Mesendoderm (in vitro differentiated cells): ENCODE measurements at regions not wholly inside any gene's neighbourhood (a gene's known extent, or its start where the extent isn't known, plus 50 kb on each side); places are given as distances from the start of the nearest gene placed in this dataset.

Experiments
- DNase-seq: peaks from one replicate; pipeline ENCODE4 v3.0.0; 2013
- H2AK5ac ChIP-seq: 2 replicates; pipeline ENCODE4 v1.6.1; 2013; ENCODE audit warnings: low read length, inconsistent platforms
- H2BK120ac ChIP-seq: 2 replicates; pipeline ENCODE4 v1.6.1; 2013; ENCODE audit warnings: low read depth, mild to moderate bottlenecking, low read length, moderate library complexity, mixed read lengths
- H2BK15ac ChIP-seq: replicated peaks from 2 replicates; pipeline ENCODE4 v1.6.1; 2013; ENCODE audit warnings: low read depth, mild to moderate bottlenecking, moderate library complexity
- H2BK5ac ChIP-seq: 2 replicates; pipeline ENCODE4 v1.6.1; 2013; ENCODE audit warnings: low read length, inconsistent platforms
- H3K18ac ChIP-seq: 2 replicates; pipeline ENCODE4 v1.6.1; 2013; ENCODE audit warnings: mild to moderate bottlenecking, low read length, mixed read lengths
- H3K23ac ChIP-seq: one replicate; pipeline ENCODE4 v1.6.1; 2013; ENCODE audit warnings: low read length
- H3K27ac ChIP-seq: 2 replicates; pipeline ENCODE4 v1.5.1; 2013; ENCODE audit warnings: low read depth, mild to moderate bottlenecking, inconsistent platforms, low read length, moderate library complexity
- H3K27me3 ChIP-seq: 2 replicates; pipeline ENCODE4 v1.6.1; 2013; ENCODE audit warnings: low read length, control low read depth, mild to moderate bottlenecking, inconsistent platforms; ENCODE audit not compliant: insufficient read depth, poor library complexity
- H3K36me3 ChIP-seq: 2 replicates; pipeline ENCODE4 v1.6.1; 2013; ENCODE audit warnings: low read length, inconsistent platforms; ENCODE audit not compliant: control insufficient read depth, insufficient read depth
- H3K4ac ChIP-seq: one replicate; pipeline ENCODE4 v1.6.1; 2013; ENCODE audit warnings: low read depth, mild to moderate bottlenecking, low read length, moderate library complexity
- H3K4me1 ChIP-seq: 2 replicates; pipeline ENCODE4 v1.6.1; 2013; ENCODE audit warnings: low read depth, low read length, inconsistent platforms; ENCODE audit not compliant: control insufficient read depth
- H3K4me2 ChIP-seq: 2 replicates; pipeline ENCODE4 v1.6.1; 2013; ENCODE audit warnings: low read length
- H3K4me3 ChIP-seq: 2 replicates; pipeline ENCODE4 v1.5.1; 2013; ENCODE audit warnings: mild to moderate bottlenecking, low read length
- H3K56ac ChIP-seq: one replicate; pipeline ENCODE4 v1.6.1; 2013; ENCODE audit warnings: low read length
- H3K79me1 ChIP-seq: 2 replicates; pipeline ENCODE4 v1.6.1; 2013; ENCODE audit warnings: low read length, inconsistent platforms
- H3K79me2 ChIP-seq: 2 replicates; pipeline ENCODE4 v1.6.1; 2013; ENCODE audit warnings: mild to moderate bottlenecking, low read length; ENCODE audit not compliant: control insufficient read depth, insufficient read depth
- H3K9ac ChIP-seq: 2 replicates; pipeline ENCODE4 v1.6.1; 2013; ENCODE audit warnings: low read length, inconsistent platforms
- H4K5ac ChIP-seq: one replicate; pipeline ENCODE4 v1.6.1; 2013; ENCODE audit warnings: low read length
- H4K8ac ChIP-seq: one replicate; pipeline ENCODE4 v1.6.1; 2013; ENCODE audit warnings: low read depth, mild to moderate bottlenecking, control low read depth, low read length, moderate library complexity
- WGBS: extraction: QIAGEN DNeasy Blood & Tissue Kit; methylation state at CpG from one replicate; pipeline ENCODE4 v1.1.7; 2013; ENCODE audit warnings: low lambda C conversion rate, missing lambda C conversion rate; ENCODE audit not compliant: insufficient coverage; ENCODE audit errors: extremely low coverage; 5-methylcytosine and 5-hydroxymethylcytosine counted together

DNA sequence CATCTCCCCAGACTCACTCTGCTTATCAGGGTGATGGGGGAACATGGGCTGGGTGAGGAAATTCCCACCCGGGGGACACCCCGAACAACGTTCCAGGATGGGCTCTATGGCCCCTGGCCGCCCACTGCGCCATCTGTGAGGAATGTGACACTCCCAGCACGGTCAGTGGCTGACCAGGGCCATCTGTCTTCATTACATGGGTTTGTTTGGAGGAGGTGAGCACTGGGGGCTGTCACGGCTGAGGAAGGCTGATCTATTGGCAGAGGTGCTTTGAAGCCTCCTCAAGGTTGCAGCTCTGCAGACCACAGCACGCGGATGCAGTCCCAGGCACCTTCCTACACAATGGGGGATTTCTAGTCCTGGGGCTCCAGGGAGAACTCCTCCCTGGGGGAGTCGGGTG lies 214.1 kb upstream of the FOXF1 start:
- Histone ChIP-seq H3K4me1 (peaks cover 10% of the 10 kb centered on the region), H3K18ac (no peak overlapping the region), H3K56ac (peak overlapping the region; percentile 5), H2BK15ac (no peak overlapping the region), H2AK5ac (no peak overlapping the region), H3K9ac (no peak overlapping the region), H2BK5ac (no peak overlapping the region), H3K36me3 (no peaks in the 10 kb centered on the region), H3K4me2 (no peak overlapping the region), H3K23ac (no peak overlapping the region), H3K79me1 (no peaks in the 10 kb centered on the region), H2BK120ac (no peak overlapping the region), H3K4me3 (no peak overlapping the region), H4K5ac (no peak overlapping the region), H3K27ac (no peak overlapping the region), H4K8ac (no peak overlapping the region), H3K79me2 (no peaks in the 10 kb centered on the region), H3K4ac (no peak overlapping the region), H3K27me3 (no peaks in the 10 kb centered on the region)
- no CpG with 5 or more reads among the region's 10 CpGs for WGBS
- no peak for DNase-seq

DNA sequence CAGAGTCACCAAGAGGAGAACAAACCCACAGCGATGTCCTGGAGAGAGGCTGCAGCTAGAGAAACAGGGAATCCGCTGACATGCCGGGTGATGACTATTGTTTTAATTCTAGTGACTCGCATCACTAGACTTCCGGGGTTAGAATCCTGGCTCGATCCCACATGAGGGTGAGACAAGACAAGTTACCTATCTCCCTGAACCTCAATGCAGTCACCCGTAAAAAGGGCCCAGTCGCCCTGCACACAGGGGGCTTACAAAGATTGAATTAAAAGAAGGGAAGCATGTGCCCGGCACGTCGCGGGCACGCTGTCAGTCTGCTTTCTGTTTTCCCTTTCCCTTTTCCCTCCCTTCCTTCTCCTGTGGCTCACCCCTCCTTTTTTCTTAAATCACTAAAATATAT lies 212.9 kb upstream of the FOXF1 start:
- Histone ChIP-seq H3K36me3 (no peaks in the 10 kb centered on the region), H3K56ac (peak overlapping the region; percentile 27), H3K27me3 (no peaks in the 10 kb centered on the region), H4K5ac (no peak overlapping the region), H3K4me1 (peaks cover 10% of the 10 kb centered on the region), H3K79me2 (no peaks in the 10 kb centered on the region), H2AK5ac (no peak overlapping the region), H3K79me1 (no peaks in the 10 kb centered on the region), H2BK5ac (no peak overlapping the region), H3K23ac (no peak overlapping the region), H3K4me3 (no peak overlapping the region), H3K4me2 (no peak overlapping the region), H2BK120ac (no peak overlapping the region), H3K4ac (no peak overlapping the region), H3K18ac (no peak overlapping the region), H4K8ac (no peak overlapping the region), H3K9ac (no peak overlapping the region), H3K27ac (no peak overlapping the region), H2BK15ac (no peak overlapping the region)
- whole genome bisulfite sequencing, result no CpG with 5 or more reads among the region's 13 CpGs
- DNase-seq, result no peak

DNA sequence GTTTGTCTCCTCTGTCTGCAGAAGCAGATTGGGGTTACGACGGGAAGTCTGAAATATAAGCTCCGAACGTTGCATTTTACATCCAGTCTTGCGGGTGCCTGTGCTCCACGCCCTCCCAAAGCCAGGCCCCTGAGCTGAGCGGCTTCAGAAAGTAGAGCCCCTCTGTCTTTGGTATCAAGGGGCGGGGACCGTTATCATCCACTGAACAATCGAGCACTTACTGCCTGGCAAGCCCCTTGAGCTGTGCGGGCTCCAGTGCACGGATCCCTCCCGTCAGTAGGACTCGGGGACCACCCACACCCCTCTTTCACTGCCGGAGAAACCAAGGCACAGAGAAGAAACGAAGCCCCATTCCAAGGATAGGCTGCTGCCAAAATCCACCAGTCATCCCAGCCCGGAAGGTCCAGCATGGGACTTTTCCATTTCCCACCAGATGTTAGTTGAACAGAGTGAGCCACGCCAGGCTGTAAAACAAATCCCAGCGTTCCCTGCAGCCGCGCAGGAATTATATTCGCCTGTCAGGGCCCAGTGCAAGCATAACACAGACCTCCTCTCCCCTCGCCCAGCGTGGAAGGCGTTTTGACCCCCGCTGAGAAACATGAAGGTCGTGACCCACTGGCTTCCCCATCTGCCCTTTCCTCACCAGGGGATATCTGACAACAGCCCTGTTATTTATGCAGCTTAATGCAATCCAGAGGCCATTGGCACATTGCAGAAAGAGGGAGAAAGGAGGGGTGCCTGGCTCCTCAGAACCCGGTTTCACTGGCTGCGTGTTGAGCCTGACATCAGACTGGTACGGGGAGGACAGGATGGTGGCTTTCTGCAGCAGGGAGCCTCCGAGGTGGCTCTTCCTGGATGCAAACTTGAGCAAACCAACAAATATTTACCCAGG lies 212.2 kb upstream of the FOXF1 start:
- no peak overlapping the region for H2BK15ac ChIP-seq
- no peaks in the 10 kb centered on the region for H3K79me2 ChIP-seq
- no peak overlapping the region for H3K9ac ChIP-seq
- no peak overlapping the region for H3K23ac ChIP-seq
- no peak overlapping the region for H4K8ac ChIP-seq
- no peaks in the 10 kb centered on the region for H3K27me3 ChIP-seq
- no peak overlapping the region for H2BK120ac ChIP-seq
- no peak overlapping the region for H4K5ac ChIP-seq
- no peak overlapping the region for H3K4ac ChIP-seq
- no peak overlapping the region for H2AK5ac ChIP-seq
- no peak overlapping the region for H3K56ac ChIP-seq
- DNase-seq, result no peak
- WGBS, result no CpG with 5 or more reads among the region's 31 CpGs
- peaks cover 10% of the 10 kb centered on the region for H3K4me1 ChIP-seq
- H3K27ac ChIP-seq, result no peak overlapping the region
- H2BK5ac ChIP-seq, result no peak overlapping the region
- no peak overlapping the region for H3K4me2 ChIP-seq
- no peak overlapping the region for H3K18ac ChIP-seq
- H3K36me3 ChIP-seq, result no peaks in the 10 kb centered on the region
- no peaks in the 10 kb centered on the region for H3K79me1 ChIP-seq
- H3K4me3 ChIP-seq, result no peak overlapping the region

DNA sequence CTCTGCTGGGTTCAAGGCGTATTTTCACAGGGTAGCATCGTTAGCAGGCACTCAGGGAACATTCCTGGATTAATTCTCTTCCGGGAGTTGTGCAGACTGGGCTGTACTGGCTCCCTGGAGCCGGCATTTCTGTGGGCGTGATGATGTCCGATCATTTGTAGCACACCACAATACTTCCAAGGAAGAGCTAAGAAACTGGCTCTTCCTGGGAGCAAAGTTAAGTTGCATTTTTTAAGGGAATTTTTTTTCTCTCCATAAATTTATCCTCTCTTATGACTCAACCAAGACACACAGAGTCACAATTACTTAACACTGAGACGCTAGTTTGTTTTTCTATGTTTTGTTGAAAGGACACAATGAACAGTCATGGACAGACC lies 211.6 kb upstream of the FOXF1 start:
- Histone ChIP-seq H4K8ac (no peak overlapping the region), H3K79me1 (no peaks in the 10 kb centered on the region), H3K9ac (no peak overlapping the region), H3K27me3 (no peaks in the 10 kb centered on the region), H2AK5ac (peak overlapping the region; percentile 45), H3K4me3 (no peak overlapping the region), H3K27ac (no peak overlapping the region), H3K4me2 (no peak overlapping the region), H3K79me2 (no peaks in the 10 kb centered on the region), H2BK5ac (no peak overlapping the region), H3K56ac (no peak overlapping the region), H3K23ac (no peak overlapping the region), H2BK15ac (no peak overlapping the region), H3K4me1 (peaks cover 10% of the 10 kb centered on the region), H3K18ac (no peak overlapping the region), H4K5ac (no peak overlapping the region), H3K36me3 (no peaks in the 10 kb centered on the region), H2BK120ac (no peak overlapping the region), H3K4ac (no peak overlapping the region)
- DNase-seq, result no peak
- whole genome bisulfite sequencing, result no CpG with 5 or more reads among the region's 7 CpGs

DNA sequence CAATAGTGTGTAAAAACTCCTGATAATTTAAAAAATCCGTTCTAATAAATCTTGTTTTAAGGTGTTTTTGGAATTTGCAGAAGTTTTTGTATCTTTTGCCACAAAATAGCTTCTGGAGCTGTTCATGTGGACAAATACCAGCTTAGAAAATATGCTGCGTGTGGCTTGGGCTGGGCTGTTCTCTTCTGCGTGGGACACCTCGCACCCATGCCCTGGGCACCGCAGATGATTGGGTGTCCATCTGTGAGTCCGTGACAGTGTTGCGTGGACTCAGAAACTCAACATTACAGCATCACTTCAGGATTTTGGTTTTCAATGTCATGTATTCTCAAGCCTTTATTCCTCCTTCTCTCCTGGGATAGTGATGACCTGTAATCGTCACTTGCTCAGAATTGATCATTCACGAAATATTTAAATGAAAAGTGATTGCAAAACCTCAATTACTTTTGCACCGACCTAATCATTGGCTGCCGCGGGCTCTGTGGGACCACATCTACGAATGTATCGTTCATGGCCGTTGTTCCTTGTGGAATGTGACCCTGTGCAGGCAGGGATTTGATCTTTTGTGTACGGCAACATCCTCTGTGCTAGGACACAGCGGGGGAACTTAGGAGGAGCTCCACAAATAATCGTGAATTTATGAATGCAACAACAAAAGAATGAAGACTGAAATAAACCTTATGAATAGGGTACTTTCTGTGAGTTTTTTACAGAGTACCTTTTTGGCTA lies 210.3 kb upstream of the FOXF1 start:
- H3K27ac ChIP-seq, result no peak overlapping the region
- H3K4ac ChIP-seq, result peak overlapping the region; percentile 8
- H3K4me1 ChIP-seq, result peaks cover 10% of the 10 kb centered on the region
- no peak overlapping the region for H3K18ac ChIP-seq
- H3K4me3 ChIP-seq, result no peak overlapping the region
- H3K79me2 ChIP-seq, result no peaks in the 10 kb centered on the region
- H3K4me2 ChIP-seq, result no peak overlapping the region
- no peak overlapping the region for H3K9ac ChIP-seq
- H4K8ac ChIP-seq, result no peak overlapping the region
- no peak overlapping the region for H2BK5ac ChIP-seq
- H3K56ac ChIP-seq, result no peak overlapping the region
- H2AK5ac ChIP-seq, result peak overlapping the region; percentile 89
- H3K27me3 ChIP-seq, result no peaks in the 10 kb centered on the region
- H3K79me1 ChIP-seq, result no peaks in the 10 kb centered on the region
- no peaks in the 10 kb centered on the region for H3K36me3 ChIP-seq
- no peak overlapping the region for H3K23ac ChIP-seq
- no peak overlapping the region for H2BK15ac ChIP-seq
- WGBS, result no CpG with 5 or more reads among the region's 18 CpGs
- no peak overlapping the region for H4K5ac ChIP-seq
- H2BK120ac ChIP-seq, result no peak overlapping the region
- DNase-seq, result no peak
